Activated naive CD8-positive, alpha-beta T cell treated with anti-CD3 and anti-CD28 coated beads, Interleukin-2, amount 10 ng/mL, durations not matched to agents 7 days and 5 days (primary cell): ENCODE measurements at regions not wholly inside any gene's neighbourhood (a gene's known extent, or its start where the extent isn't known, plus 50 kb on each side); places are given as distances from the start of the nearest gene placed in this dataset.

Source experiments
- ATAC-seq: fragments of 150-1000 bp; cut with Tn5 transposase; one replicate; pipeline ENCODE4 v1.10.0; 2021; ENCODE audit warnings: low read depth, moderate library complexity
- POLR2A ChIA-PET: fragments of 350-600 bp; sonication (Branson Sonifier 250); formaldehyde crosslinking; loops from one replicate; lab custom pipeline; 2021; ENCODE audit warnings: antibody characterized with exemption; lab: Charles Lee
- DNase-seq: peaks from one replicate; pipeline ENCODE4 v3.0.0; 2021
- H3K27ac Mint-ChIP-seq: one replicate; pipeline ENCODE4 v1.8.0; 2022; ENCODE audit warnings: mild to moderate bottlenecking, mixed read lengths
- H3K27me3 Mint-ChIP-seq: one replicate; pipeline ENCODE4 v1.8.0; 2022; ENCODE audit warnings: mild to moderate bottlenecking, moderate library complexity, mixed read lengths
- H3K36me3 Mint-ChIP-seq: one replicate; pipeline ENCODE4 v1.8.0; 2021; ENCODE audit warnings: mild to moderate bottlenecking, mixed read lengths
- H3K4me1 Mint-ChIP-seq: one replicate; pipeline ENCODE4 v1.8.0; 2021; ENCODE audit warnings: mixed read lengths
- H3K4me3 Mint-ChIP-seq: one replicate; pipeline ENCODE4 v1.8.0; 2022; ENCODE audit warnings: mild to moderate bottlenecking, moderate library complexity, mixed read lengths
- H3K9me3 Mint-ChIP-seq: one replicate; pipeline ENCODE4 v1.8.0; 2021; ENCODE audit warnings: mixed read lengths

- Mint-ChIP-seq H3K4me1 (no peaks in the 10 kb centered on the region), H3K27ac (no peak overlapping the region), H3K27me3 (no peaks in the 10 kb centered on the region), H3K36me3 (no peaks in the 10 kb centered on the region), H3K9me3 (peaks cover 7% of the 10 kb centered on the region), H3K4me3 (no peak overlapping the region)
- POLR2A ChIA-PET: no interaction called here
- no peak for ATAC-seq
- DNase-seq: no peak
Observed at GRCh38 chr7:68006619-68007018, 1010.0 kb downstream of the TYW1 start.

- H3K9me3 Mint-ChIP-seq: peaks cover 7% of the 10 kb centered on the region
- H3K4me3 Mint-ChIP-seq: no peak overlapping the region
- no peak for ATAC-seq
- no peak overlapping the region for H3K27ac Mint-ChIP-seq
- H3K27me3 Mint-ChIP-seq: no peaks in the 10 kb centered on the region
- POLR2A ChIA-PET: no interaction called here
- no peaks in the 10 kb centered on the region for H3K36me3 Mint-ChIP-seq
- no peaks in the 10 kb centered on the region for H3K4me1 Mint-ChIP-seq
- DNase-seq: no peak
Observed at GRCh38 chr7:68009716-68010115, 1013.1 kb downstream of the TYW1 start.

- no peaks in the 10 kb centered on the region for H3K27me3 Mint-ChIP-seq
- no peak overlapping the region for H3K4me3 Mint-ChIP-seq
- DNase-seq (no peak), ATAC-seq (no peak)
- H3K36me3 Mint-ChIP-seq: no peaks in the 10 kb centered on the region
- POLR2A ChIA-PET: no interaction called here
- no peak overlapping the region for H3K27ac Mint-ChIP-seq
- H3K4me1 Mint-ChIP-seq: no peaks in the 10 kb centered on the region
- H3K9me3 Mint-ChIP-seq: peaks cover 5% of the 10 kb centered on the region
Observed at GRCh38 chr7:68014031-68014736, 1017.6 kb downstream of the TYW1 start.

- POLR2A ChIA-PET: no interaction called here
- Mint-ChIP-seq H3K27ac (no peak overlapping the region), H3K9me3 (peaks cover 5% of the 10 kb centered on the region), H3K4me3 (no peak overlapping the region), H3K36me3 (no peaks in the 10 kb centered on the region), H3K4me1 (no peaks in the 10 kb centered on the region), H3K27me3 (no peaks in the 10 kb centered on the region)
- ATAC-seq (no peak), DNase-seq (no peak)
Observed at GRCh38 chr7:68015122-68015977, 1018.7 kb downstream of the TYW1 start.

- H3K4me1 Mint-ChIP-seq: no peaks in the 10 kb centered on the region
- no peaks in the 10 kb centered on the region for H3K36me3 Mint-ChIP-seq
- peaks cover 5% of the 10 kb centered on the region for H3K9me3 Mint-ChIP-seq
- no peak overlapping the region for H3K4me3 Mint-ChIP-seq
- DNase-seq (no peak), ATAC-seq (no peak)
- no peak overlapping the region for H3K27ac Mint-ChIP-seq
- POLR2A ChIA-PET: no interaction called here
- no peaks in the 10 kb centered on the region for H3K27me3 Mint-ChIP-seq
Observed at GRCh38 chr7:68015978-68016532, 1019.4 kb downstream of the TYW1 start.

GRCh38 chr7:68020102-68020501 lies 1023.5 kb downstream of the TYW1 start:
- Mint-ChIP-seq H3K27me3 (no peaks in the 10 kb centered on the region), H3K9me3 (peaks cover 12% of the 10 kb centered on the region), H3K27ac (no peak overlapping the region), H3K36me3 (no peaks in the 10 kb centered on the region), H3K4me3 (no peak overlapping the region), H3K4me1 (no peaks in the 10 kb centered on the region)
- DNase-seq (no peak), ATAC-seq (no peak)
- POLR2A ChIA-PET: interaction anchor here (0.5 kb wide), 1 partner anchor 155 kb away, joined by 3 read pairs; no protein-coding TSS in a partner anchor

GRCh38 chr7:68025369-68025768 lies 1028.7 kb downstream of the TYW1 start:
- Mint-ChIP-seq H3K4me3 (no peak overlapping the region), H3K36me3 (no peaks in the 10 kb centered on the region), H3K9me3 (peaks cover 15% of the 10 kb centered on the region), H3K4me1 (no peaks in the 10 kb centered on the region), H3K27ac (no peak overlapping the region), H3K27me3 (no peaks in the 10 kb centered on the region)
- no peak for ATAC-seq
- DNase-seq: no peak
- POLR2A ChIA-PET: no interaction called here

- Mint-ChIP-seq H3K4me3 (no peak overlapping the region), H3K27me3 (no peaks in the 10 kb centered on the region), H3K36me3 (no peaks in the 10 kb centered on the region), H3K9me3 (peaks cover 11% of the 10 kb centered on the region), H3K4me1 (no peaks in the 10 kb centered on the region), H3K27ac (no peak overlapping the region)
- POLR2A ChIA-PET: no interaction called here
- ATAC-seq (no peak), DNase-seq (no peak)
Observed at GRCh38 chr7:68030530-68030929, 1033.9 kb downstream of the TYW1 start.

GRCh38 chr7:68031180-68031943 lies 1034.7 kb downstream of the TYW1 start:
- no peak overlapping the region for H3K27ac Mint-ChIP-seq
- DNase-seq: no peak
- H3K4me1 Mint-ChIP-seq: no peaks in the 10 kb centered on the region
- no peak overlapping the region for H3K4me3 Mint-ChIP-seq
- H3K27me3 Mint-ChIP-seq: no peaks in the 10 kb centered on the region
- H3K36me3 Mint-ChIP-seq: no peaks in the 10 kb centered on the region
- peaks cover 14% of the 10 kb centered on the region for H3K9me3 Mint-ChIP-seq
- ATAC-seq: no peak
- POLR2A ChIA-PET: no interaction called here

GRCh38 chr7:68038621-68039314 lies 1042.1 kb downstream of the TYW1 start:
- Mint-ChIP-seq H3K27ac (no peak overlapping the region), H3K36me3 (no peaks in the 10 kb centered on the region), H3K27me3 (no peaks in the 10 kb centered on the region), H3K9me3 (peaks cover 10% of the 10 kb centered on the region), H3K4me3 (no peak overlapping the region), H3K4me1 (no peaks in the 10 kb centered on the region)
- POLR2A ChIA-PET: no interaction called here
- no peak for ATAC-seq
- DNase-seq: no peak

GRCh38 chr7:68041554-68041953 lies 1044.9 kb downstream of the TYW1 start:
- POLR2A ChIA-PET: no interaction called here
- H3K27me3 Mint-ChIP-seq: no peaks in the 10 kb centered on the region
- no peak overlapping the region for H3K27ac Mint-ChIP-seq
- DNase-seq (no peak), ATAC-seq (no peak)
- H3K4me1 Mint-ChIP-seq: no peaks in the 10 kb centered on the region
- no peak overlapping the region for H3K4me3 Mint-ChIP-seq
- H3K36me3 Mint-ChIP-seq: no peaks in the 10 kb centered on the region
- H3K9me3 Mint-ChIP-seq: peaks cover 3% of the 10 kb centered on the region

- Mint-ChIP-seq H3K4me3 (no peak overlapping the region), H3K27ac (no peak overlapping the region), H3K27me3 (no peaks in the 10 kb centered on the region), H3K9me3 (peaks cover 3% of the 10 kb centered on the region), H3K36me3 (no peaks in the 10 kb centered on the region), H3K4me1 (no peaks in the 10 kb centered on the region)
- no peak for ATAC-seq
- POLR2A ChIA-PET: no interaction called here
- DNase-seq: no peak
Observed at GRCh38 chr7:68043546-68043945, 1046.9 kb downstream of the TYW1 start.

GRCh38 chr7:68050627-68051026 lies 1054.0 kb downstream of the TYW1 start:
- ATAC-seq (no peak), DNase-seq (no peak)
- H3K9me3 Mint-ChIP-seq: peaks cover 5% of the 10 kb centered on the region
- no peaks in the 10 kb centered on the region for H3K36me3 Mint-ChIP-seq
- H3K4me3 Mint-ChIP-seq: no peak overlapping the region
- no peak overlapping the region for H3K27ac Mint-ChIP-seq
- no peaks in the 10 kb centered on the region for H3K4me1 Mint-ChIP-seq
- no peaks in the 10 kb centered on the region for H3K27me3 Mint-ChIP-seq
- POLR2A ChIA-PET: no interaction called here
